Tibial nerve (tissue), 4 donors: ENCODE measurements at regions not wholly inside any gene's neighbourhood (a gene's known extent, or its start where the extent isn't known, plus 50 kb on each side); places are given as distances from the start of the nearest gene placed in this dataset.

Source experiments
- EP300 ChIP-seq, 2 donors: sonication (generic); formaldehyde crosslinking; IDR thresholded peaks; one replicate each; pipeline ENCODE4 v1.6.1; 2017; ENCODE audit warnings: antibody characterized with exemption in 2 of 2, mild to moderate bottlenecking in 1 of 2
- POLR2A ChIP-seq, 2 donors: fragments of 450-650 bp; IDR thresholded peaks; one replicate each; pipeline ENCODE4 v1.6.1; 2017; ENCODE audit warnings: antibody characterized with exemption in 2 of 2, mild to moderate bottlenecking in 2 of 2, moderate library complexity in 2 of 2
- TF ChIP-seq, protein P1 (sequence below), 5 experiments: fragments of 200-600 bp in 3 of 5; fragments of 450-650 bp in 2 of 5; sonication (generic) in 3 of 5; IDR thresholded peaks; one replicate each; pipeline ENCODE4 v1.5.1; 2016 to 2019; ENCODE audit warnings: antibody characterized with exemption in 5 of 5, mild to moderate bottlenecking in 3 of 5, moderate library complexity in 2 of 5

- TF ChIP-seq POLR2A (IDR thresholded peaks at IDR 0.05) (no peak), EP300 (IDR thresholded peaks at IDR 0.05) (no peak)
- TF ChIP-seq, protein P1, sequence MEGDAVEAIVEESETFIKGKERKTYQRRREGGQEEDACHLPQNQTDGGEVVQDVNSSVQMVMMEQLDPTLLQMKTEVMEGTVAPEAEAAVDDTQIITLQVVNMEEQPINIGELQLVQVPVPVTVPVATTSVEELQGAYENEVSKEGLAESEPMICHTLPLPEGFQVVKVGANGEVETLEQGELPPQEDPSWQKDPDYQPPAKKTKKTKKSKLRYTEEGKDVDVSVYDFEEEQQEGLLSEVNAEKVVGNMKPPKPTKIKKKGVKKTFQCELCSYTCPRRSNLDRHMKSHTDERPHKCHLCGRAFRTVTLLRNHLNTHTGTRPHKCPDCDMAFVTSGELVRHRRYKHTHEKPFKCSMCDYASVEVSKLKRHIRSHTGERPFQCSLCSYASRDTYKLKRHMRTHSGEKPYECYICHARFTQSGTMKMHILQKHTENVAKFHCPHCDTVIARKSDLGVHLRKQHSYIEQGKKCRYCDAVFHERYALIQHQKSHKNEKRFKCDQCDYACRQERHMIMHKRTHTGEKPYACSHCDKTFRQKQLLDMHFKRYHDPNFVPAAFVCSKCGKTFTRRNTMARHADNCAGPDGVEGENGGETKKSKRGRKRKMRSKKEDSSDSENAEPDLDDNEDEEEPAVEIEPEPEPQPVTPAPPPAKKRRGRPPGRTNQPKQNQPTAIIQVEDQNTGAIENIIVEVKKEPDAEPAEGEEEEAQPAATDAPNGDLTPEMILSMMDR (IDR thresholded peaks at IDR 0.05) = no peak
Measured at GRCh38 chr7:81293806-81294205, 375.0 kb upstream of the SEMA3C start.
